OCI-LY7 (cell line): ENCODE measurements at regions not wholly inside any gene's neighbourhood (a gene's known extent, or its start where the extent isn't known, plus 50 kb on each side); places are given as distances from the start of the nearest gene placed in this dataset.
"Not testable (repeated sequence)": the region's sequence is repeated elsewhere in the genome, so short reads cannot be mapped to it uniquely, and the experiment has no call there.

Experiments
- EZH2phosphoT487 ChIP-seq: fragments of 200-600 bp; sonication (generic); IDR thresholded peaks from 2 replicates; pipeline ENCODE4 v1.6.1; 2018; ENCODE audit warnings: low read depth, borderline replicate concordance, mild to moderate bottlenecking, mixed run types, antibody characterized with exemption, low read length, moderate library complexity, mixed read lengths
- TF ChIP-seq, protein P1 (sequence below): fragments of 200-600 bp; sonication (generic); conservative IDR thresholded peaks from 2 replicates; pipeline ENCODE4 v1.5.1; 2014; ENCODE audit warnings: mild to moderate bottlenecking, antibody characterized with exemption, low read length, moderate library complexity, mixed read lengths

DNA sequence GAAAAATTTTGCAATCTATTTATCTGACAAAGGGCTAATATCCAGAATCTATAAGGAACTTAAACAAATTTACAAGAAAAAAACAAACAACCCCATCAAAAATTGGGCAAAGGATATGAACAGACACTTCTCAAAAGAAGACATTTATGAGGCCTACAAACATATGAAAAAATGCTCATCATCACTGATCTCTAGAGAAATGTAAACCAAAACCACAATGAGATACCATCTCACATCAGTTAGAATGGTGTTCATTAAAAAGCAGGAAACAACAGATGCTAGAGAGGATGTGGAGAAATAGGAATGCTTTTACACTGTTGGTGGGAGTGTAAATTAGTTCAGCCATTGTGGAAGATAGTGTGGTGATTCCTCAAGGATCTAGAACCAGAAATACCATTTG is 49.9 kb upstream of the MCHR2 start:
- TF ChIP-seq, protein P1, sequence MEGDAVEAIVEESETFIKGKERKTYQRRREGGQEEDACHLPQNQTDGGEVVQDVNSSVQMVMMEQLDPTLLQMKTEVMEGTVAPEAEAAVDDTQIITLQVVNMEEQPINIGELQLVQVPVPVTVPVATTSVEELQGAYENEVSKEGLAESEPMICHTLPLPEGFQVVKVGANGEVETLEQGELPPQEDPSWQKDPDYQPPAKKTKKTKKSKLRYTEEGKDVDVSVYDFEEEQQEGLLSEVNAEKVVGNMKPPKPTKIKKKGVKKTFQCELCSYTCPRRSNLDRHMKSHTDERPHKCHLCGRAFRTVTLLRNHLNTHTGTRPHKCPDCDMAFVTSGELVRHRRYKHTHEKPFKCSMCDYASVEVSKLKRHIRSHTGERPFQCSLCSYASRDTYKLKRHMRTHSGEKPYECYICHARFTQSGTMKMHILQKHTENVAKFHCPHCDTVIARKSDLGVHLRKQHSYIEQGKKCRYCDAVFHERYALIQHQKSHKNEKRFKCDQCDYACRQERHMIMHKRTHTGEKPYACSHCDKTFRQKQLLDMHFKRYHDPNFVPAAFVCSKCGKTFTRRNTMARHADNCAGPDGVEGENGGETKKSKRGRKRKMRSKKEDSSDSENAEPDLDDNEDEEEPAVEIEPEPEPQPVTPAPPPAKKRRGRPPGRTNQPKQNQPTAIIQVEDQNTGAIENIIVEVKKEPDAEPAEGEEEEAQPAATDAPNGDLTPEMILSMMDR = not testable (repeated sequence)
- not testable (repeated sequence) for TF ChIP-seq EZH2phosphoT487
